Adrenal gland (tissue), 9 donors: ENCODE measurements at regions not wholly inside any gene's neighbourhood (a gene's known extent, or its start where the extent isn't known, plus 50 kb on each side); places are given as distances from the start of the nearest gene placed in this dataset.

Source experiments
- DNase-seq, 7 donors: peaks; one replicate each; pipeline ENCODE4 v3.0.0-alpha.2; 2019 to 2020
- H3K27ac ChIP-seq, 5 donors: fragments of 200-600 bp; sonication (generic) in 4 of 5; 1 replicate in 3 of 5; 2 replicates in 2 of 5; pipeline versions ENCODE4 v1.5.1 to v1.8.0; 2016 to 2020; ENCODE audit warnings: mild to moderate bottlenecking in 1 of 5
- H3K27me3 ChIP-seq: fragments of 200-600 bp; 2 replicates; pipeline ENCODE4 v1.8.0; 2021
- H3K36me3 ChIP-seq, 2 donors: fragments of 200-600 bp; replicated peaks in 1 of 2; 1 replicate in 1 of 2; 2 replicates in 1 of 2; pipeline versions ENCODE4 v1.5.1 to v1.8.0; 2018 to 2022
- H3K4me1 ChIP-seq, 2 donors: fragments of 200-600 bp; replicated peaks in 1 of 2; 1 replicate in 1 of 2; 2 replicates in 1 of 2; pipeline versions ENCODE4 v1.5.1 to v1.8.0; 2018 to 2021
- H3K4me3 ChIP-seq, 4 donors: fragments of 200-600 bp; sonication (generic) in 3 of 4; one replicate each; pipeline ENCODE4 v1.5.1; 2016 to 2018
- H3K9me3 ChIP-seq, 3 donors: fragments of 200-600 bp; sonication (generic) in 1 of 3; replicated peaks in 1 of 3; 1 replicate in 2 of 3; 2 replicates in 1 of 3; pipeline versions ENCODE4 v1.5.1 to v1.8.0; 2016 to 2021
- POLR2A ChIP-seq, 2 donors: fragments of 450-650 bp; IDR thresholded peaks; one replicate each; pipeline ENCODE4 v1.6.1; 2017; ENCODE audit warnings: antibody characterized with exemption in 2 of 2, mild to moderate bottlenecking in 2 of 2, moderate library complexity in 1 of 2
- WGBS, 4 donors: extraction: QIAGEN DNeasy Blood & Tissue Kit in 2 of 4; methylation state at CpG; one replicate each; pipeline versions ENCODE4 v1.1.5 to v1.1.7; 2013 to 2017; 5-methylcytosine and 5-hydroxymethylcytosine counted together
- intact Hi-C, 2 donors: fragments of 100-400 bp; cut with DNase I; formaldehyde crosslinking; loops; one replicate each; pipeline versions ENCODE4 v1.14.1 to v1.15.0; 2022 to 2023
- TF ChIP-seq, protein P1 (sequence below), 6 experiments: fragments of 450-650 bp in 4 of 6; fragments of 200-600 bp in 2 of 6; sonication (generic) in 1 of 6; IDR thresholded peaks; 1 replicate in 5 of 6; 2 replicates in 1 of 6; pipeline versions ENCODE4 v1.5.1 to v1.8.0; 2016 to 2021; ENCODE audit warnings: antibody characterized with exemption in 6 of 6, mild to moderate bottlenecking in 2 of 6, moderate library complexity in 1 of 6
- donor health status: healthy with polysubstance abuse.
- donor health status: Bipolar disorder and iron deficiency.
- donor health status: DM: yes; HTN: yes; CAD: no.
- donor health status: DM: no; HTN: no; CAD: no.
- donor health status: DM: no; HTN: no; CAD: no.

- 11 to 19% (median 13%) methylated on average over 4 of the region's 4 CpGs for WGBS, 4 donors
- DNase-seq, result peak; percentile 66 to 91 (median 75)
Observed at GRCh38 chr6:79813854-79814709, 133.3 kb downstream of the ELOVL4 start.

GRCh38 chr6:79813143-79813850 is 134.1 kb downstream of the ELOVL4 start:
- no peak overlapping the region for H3K4me3 ChIP-seq
- H3K9me3 ChIP-seq, result no peaks in the 10 kb centered on the region
- H3K36me3 ChIP-seq, result no peaks in the 10 kb centered on the region
- no peak for TF ChIP-seq POLR2A (IDR thresholded peaks at IDR 0.05)
- TF ChIP-seq, protein P1, sequence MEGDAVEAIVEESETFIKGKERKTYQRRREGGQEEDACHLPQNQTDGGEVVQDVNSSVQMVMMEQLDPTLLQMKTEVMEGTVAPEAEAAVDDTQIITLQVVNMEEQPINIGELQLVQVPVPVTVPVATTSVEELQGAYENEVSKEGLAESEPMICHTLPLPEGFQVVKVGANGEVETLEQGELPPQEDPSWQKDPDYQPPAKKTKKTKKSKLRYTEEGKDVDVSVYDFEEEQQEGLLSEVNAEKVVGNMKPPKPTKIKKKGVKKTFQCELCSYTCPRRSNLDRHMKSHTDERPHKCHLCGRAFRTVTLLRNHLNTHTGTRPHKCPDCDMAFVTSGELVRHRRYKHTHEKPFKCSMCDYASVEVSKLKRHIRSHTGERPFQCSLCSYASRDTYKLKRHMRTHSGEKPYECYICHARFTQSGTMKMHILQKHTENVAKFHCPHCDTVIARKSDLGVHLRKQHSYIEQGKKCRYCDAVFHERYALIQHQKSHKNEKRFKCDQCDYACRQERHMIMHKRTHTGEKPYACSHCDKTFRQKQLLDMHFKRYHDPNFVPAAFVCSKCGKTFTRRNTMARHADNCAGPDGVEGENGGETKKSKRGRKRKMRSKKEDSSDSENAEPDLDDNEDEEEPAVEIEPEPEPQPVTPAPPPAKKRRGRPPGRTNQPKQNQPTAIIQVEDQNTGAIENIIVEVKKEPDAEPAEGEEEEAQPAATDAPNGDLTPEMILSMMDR (IDR thresholded peaks at IDR 0.05), result no peak
- H3K27me3 ChIP-seq, result no peaks in the 10 kb centered on the region
- intact Hi-C loops, result loop anchor here in 1 of 2 donors (5.0 kb wide), 1 partner anchor 36 kb away; no protein-coding TSS in a partner anchor
- no peak overlapping the region for H3K27ac ChIP-seq
- 76 to 90% (median 81%) methylated on average over 2 of the region's 2 CpGs for WGBS, 4 donors
- H3K4me1 ChIP-seq, result no peaks in the 10 kb centered on the region
- no peak for DNase-seq

More at GRCh38 chr6:79813854-79814709, 133.3 kb downstream of the ELOVL4 start:
- no peak overlapping the region for H3K4me3 ChIP-seq
- no peaks in the 10 kb centered on the region for H3K27me3 ChIP-seq
- H3K9me3 ChIP-seq, result no peaks in the 10 kb centered on the region
- no peaks in the 10 kb centered on the region for H3K36me3 ChIP-seq
- H3K27ac ChIP-seq, result no peak overlapping the region
- no peak for TF ChIP-seq POLR2A (IDR thresholded peaks at IDR 0.05)
- TF ChIP-seq, protein P1 (IDR thresholded peaks at IDR 0.05), result peak; percentile 69 to 89 (median 78)
- intact Hi-C loops, result loop anchor here in 1 of 2 donors (5.0 kb wide), 1 partner anchor 37 kb away; no protein-coding TSS in a partner anchor
- H3K4me1 ChIP-seq, result no peaks in the 10 kb centered on the region

GRCh38 chr6:79812195-79812594 is 135.2 kb downstream of the ELOVL4 start:
- Histone ChIP-seq H3K27ac (no peak overlapping the region), H3K4me3 (no peak overlapping the region), H3K4me1 (no peaks in the 10 kb centered on the region), H3K9me3 (no peaks in the 10 kb centered on the region), H3K36me3 (no peaks in the 10 kb centered on the region), H3K27me3 (no peaks in the 10 kb centered on the region)
- no peak for DNase-seq
- no peak for TF ChIP-seq POLR2A (IDR thresholded peaks at IDR 0.05)
- TF ChIP-seq, protein P1 (IDR thresholded peaks at IDR 0.05), result no peak
- intact Hi-C loops, result loop anchor here in 1 of 2 donors (5.0 kb wide), 1 partner anchor 35 kb away; no protein-coding TSS in a partner anchor
- 66 to 83% (median 79%) methylated on average over 8 of the region's 8 CpGs for WGBS, 4 donors

GRCh38 chr6:79810871-79811270 is 136.5 kb downstream of the ELOVL4 start:
- H3K9me3 ChIP-seq, result no peaks in the 10 kb centered on the region
- H3K4me3 ChIP-seq, result no peak overlapping the region
- DNase-seq, result no peak
- no peaks in the 10 kb centered on the region for H3K4me1 ChIP-seq
- no peaks in the 10 kb centered on the region for H3K36me3 ChIP-seq
- intact Hi-C loops, result loop anchor here in 1 of 2 donors (5.0 kb wide), 1 partner anchor 34 kb away; no protein-coding TSS in a partner anchor
- H3K27ac ChIP-seq, result no peak overlapping the region
- H3K27me3 ChIP-seq, result no peaks in the 10 kb centered on the region
- TF ChIP-seq, protein P1 (IDR thresholded peaks at IDR 0.05), result no peak
- TF ChIP-seq POLR2A (IDR thresholded peaks at IDR 0.05), result no peak
- 44 to 74% (median 53%) methylated on average over 3 of the region's 3 CpGs for WGBS, 4 donors
